Loucy (cell line): ENCODE measurements at regions not wholly inside any gene's neighbourhood (a gene's known extent, or its start where the extent isn't known, plus 50 kb on each side); places are given as distances from the start of the nearest gene placed in this dataset.
"Not testable (repeated sequence)": the region's sequence is repeated elsewhere in the genome, so short reads cannot be mapped to it uniquely, and the experiment has no call there.

Experiments
- H2AFZ ChIP-seq: fragments of 200-600 bp; sonication (generic); 2 replicates; pipeline ENCODE4 v1.6.0; 2016; ENCODE audit warnings: antibody characterized with exemption, mild to moderate bottlenecking, low read length, moderate library complexity
- H3F3A ChIP-seq: fragments of 200-600 bp; 2 replicates; pipeline ENCODE4 v1.6.0; 2016; ENCODE audit warnings: antibody characterized with exemption, low read depth, mild to moderate bottlenecking
- H3K27me3 ChIP-seq: fragments of 200-600 bp; sonication (generic); 2 replicates; pipeline ENCODE4 v1.6.1; 2014; ENCODE audit warnings: low read length, mild to moderate bottlenecking; ENCODE audit not compliant: insufficient read depth, poor library complexity, severe bottlenecking
- H3K36me3 ChIP-seq: fragments of 200-600 bp; sonication (generic); 2 replicates; pipeline ENCODE4 v1.6.1; 2016; ENCODE audit warnings: low read length; ENCODE audit not compliant: insufficient read depth
- H3K4me1 ChIP-seq: fragments of 200-600 bp; sonication (generic); 2 replicates; pipeline ENCODE4 v1.5.1; 2014; ENCODE audit warnings: low read length, mild to moderate bottlenecking; ENCODE audit not compliant: insufficient read depth, poor library complexity, severe bottlenecking
- H3K4me2 ChIP-seq: fragments of 200-600 bp; sonication (generic); 2 replicates; pipeline ENCODE4 v1.6.0; 2014; ENCODE audit warnings: antibody characterized with exemption, low read length, low read depth, mild to moderate bottlenecking; ENCODE audit not compliant: poor library complexity, severe bottlenecking
- H3K4me3 ChIP-seq: fragments of 200-600 bp; sonication (generic); 2 replicates; pipeline ENCODE4 v1.5.1; 2014; ENCODE audit warnings: low read length, mild to moderate bottlenecking, mixed read lengths; ENCODE audit not compliant: poor library complexity, severe bottlenecking
- H3K79me2 ChIP-seq: fragments of 200-600 bp; sonication (generic); 2 replicates; pipeline ENCODE4 v1.6.1; 2014; ENCODE audit warnings: low read length; ENCODE audit not compliant: insufficient read depth
- H3K9ac ChIP-seq: fragments of 200-600 bp; sonication (generic); 2 replicates; pipeline ENCODE4 v1.6.0; 2014; ENCODE audit warnings: mild to moderate bottlenecking, low read depth, low read length, moderate library complexity; ENCODE audit not compliant: poor library complexity, severe bottlenecking
- H3K9me2 ChIP-seq: fragments of 200-600 bp; sonication (generic); replicated peaks from 2 replicates; pipeline ENCODE4 v1.6.1; 2016; ENCODE audit warnings: low read depth, low read length, mixed read lengths
- H3K9me3 ChIP-seq: fragments of 200-600 bp; sonication (generic); 2 replicates; pipeline ENCODE4 v1.6.1; 2014; ENCODE audit warnings: mild to moderate bottlenecking, antibody characterized with exemption, low read length, low read depth; ENCODE audit not compliant: insufficient read depth
- H4K20me1 ChIP-seq: fragments of 200-600 bp; sonication (generic); 2 replicates; pipeline ENCODE4 v1.6.0; 2014; ENCODE audit warnings: antibody characterized with exemption, low read length, mild to moderate bottlenecking; ENCODE audit not compliant: insufficient read depth, poor library complexity, severe bottlenecking
- CTCF ChIP-seq: fragments of 200-600 bp; sonication (generic); conservative IDR thresholded peaks from 2 replicates; pipeline ENCODE4 v1.5.1; 2014; ENCODE audit warnings: mild to moderate bottlenecking, antibody characterized with exemption, low read length
- EZH2phosphoT487 ChIP-seq: fragments of 200-600 bp; IDR thresholded peaks from 2 replicates; pipeline ENCODE4 v1.6.1; 2018; ENCODE audit warnings: antibody characterized with exemption, mild to moderate bottlenecking, moderate library complexity, borderline replicate concordance

- not testable (repeated sequence) for H3F3A ChIP-seq, H3K36me3 ChIP-seq, H4K20me1 ChIP-seq, H3K9ac ChIP-seq, H3K4me3 ChIP-seq, H3K4me2 ChIP-seq, H3K27me3 ChIP-seq, H3K4me1 ChIP-seq, H3K9me3 ChIP-seq, H3K9me2 ChIP-seq, H2AFZ ChIP-seq, H3K79me2 ChIP-seq
These were observed 125.9 kb downstream of the TMEM121 start for GRCh38 chr14:105652317-105652716.

DNA sequence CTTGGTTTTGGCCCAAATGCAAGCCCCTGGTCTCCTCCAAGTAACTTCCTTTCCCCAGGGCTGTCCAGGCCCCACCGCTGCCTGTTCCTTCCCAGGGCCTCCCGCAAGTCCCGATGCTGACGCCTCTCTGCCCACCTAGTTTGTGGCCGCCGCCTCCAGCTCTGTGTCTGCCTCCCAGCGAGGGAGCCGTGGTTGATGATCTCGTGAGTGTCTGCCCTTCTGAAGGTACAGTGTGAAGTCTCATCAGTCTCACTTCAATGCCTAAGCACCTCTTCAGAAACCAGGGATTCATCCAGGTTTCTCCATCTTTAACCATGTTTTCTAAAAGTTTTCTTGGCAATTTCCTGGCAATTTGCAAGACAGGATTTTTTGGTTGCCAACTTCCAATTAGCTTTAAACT is 127.5 kb downstream of the TMEM121 start:
- H3K79me2 ChIP-seq, H4K20me1 ChIP-seq, H3K9me3 ChIP-seq: not testable (repeated sequence)

DNA sequence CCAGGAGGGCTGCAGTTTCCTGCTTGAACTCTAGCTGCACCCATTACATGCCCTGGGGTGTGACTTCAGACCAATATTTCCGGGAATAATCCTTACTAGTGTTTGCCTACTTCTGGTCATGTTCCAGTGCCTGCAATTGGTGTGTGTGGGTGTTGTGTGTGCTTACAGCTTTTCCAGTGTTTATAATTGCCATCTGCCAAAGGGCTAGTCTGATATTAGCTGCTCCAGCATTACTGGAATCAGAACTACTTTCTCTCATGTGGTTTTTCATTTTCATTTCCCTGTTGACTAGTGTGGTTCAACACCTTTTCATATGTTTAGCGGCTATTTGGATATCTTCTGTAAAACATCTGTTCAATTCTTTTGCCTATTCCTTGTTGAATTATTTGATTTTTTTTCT is 132.9 kb downstream of the TMEM121 start:
- not testable (repeated sequence) for H3F3A ChIP-seq, H3K4me3 ChIP-seq, H3K27me3 ChIP-seq, H4K20me1 ChIP-seq, H3K4me1 ChIP-seq, H3K9me3 ChIP-seq, H2AFZ ChIP-seq, H3K9me2 ChIP-seq, H3K36me3 ChIP-seq, H3K79me2 ChIP-seq, H3K4me2 ChIP-seq, H3K9ac ChIP-seq

More for the DNA sequence above, 127.5 kb downstream of the TMEM121 start:
- H3K4me1 ChIP-seq, H3K36me3 ChIP-seq, H3F3A ChIP-seq, H3K4me3 ChIP-seq, H2AFZ ChIP-seq, H3K9me2 ChIP-seq, H3K9ac ChIP-seq, H3K4me2 ChIP-seq, H3K27me3 ChIP-seq: not testable (repeated sequence)

- H3K36me3 ChIP-seq, result no peaks in the 10 kb centered on the region
- H3F3A ChIP-seq, result no peaks in the 10 kb centered on the region
- H3K4me1 ChIP-seq, result no peaks in the 10 kb centered on the region
- no peaks in the 10 kb centered on the region for H4K20me1 ChIP-seq
- no peak overlapping the region for H3K4me2 ChIP-seq
- no peaks in the 10 kb centered on the region for H3K27me3 ChIP-seq
- H3K9me2 ChIP-seq, result no peaks in the 10 kb centered on the region
- H3K9me3 ChIP-seq, result no peaks in the 10 kb centered on the region; the same call in 1 of the 2 replicates
- no peak overlapping the region for H2AFZ ChIP-seq
- no peak for TF ChIP-seq EZH2phosphoT487
- no peak for TF ChIP-seq CTCF
- no peak overlapping the region for H3K9ac ChIP-seq
- no peak overlapping the region for H3K4me3 ChIP-seq
- no peaks in the 10 kb centered on the region for H3K79me2 ChIP-seq
These were observed 133.6 kb downstream of the TMEM121 start for GRCh38 chr14:105659935-105660527.
